Progenitor cell of endocrine pancreas (in vitro differentiated cells): ENCODE measurements at regions not wholly inside any gene's neighbourhood (a gene's known extent, or its start where the extent isn't known, plus 50 kb on each side); places are given as distances from the start of the nearest gene placed in this dataset.

Source experiments
- DNase-seq: peaks from one replicate; pipeline ENCODE4 v3.0.0; 2021; ENCODE audit warnings: low spot score; ENCODE audit not compliant: unreplicated experiment
- H3K27ac Mint-ChIP-seq: 2 replicates; pipeline ENCODE4 v1.8.0; 2021; ENCODE audit warnings: mild to moderate bottlenecking, moderate library complexity, mixed read lengths
- H3K27me3 Mint-ChIP-seq: 2 replicates; pipeline ENCODE4 v1.8.0; 2021; ENCODE audit warnings: mixed read lengths
- H3K36me3 Mint-ChIP-seq: 2 replicates; pipeline ENCODE4 v1.8.0; 2022; ENCODE audit warnings: mixed read lengths; ENCODE audit not compliant: insufficient read depth
- H3K4me1 Mint-ChIP-seq: 2 replicates; pipeline ENCODE4 v1.8.0; 2021; ENCODE audit warnings: low read depth, mixed read lengths
- H3K4me3 Mint-ChIP-seq: 2 replicates; pipeline ENCODE4 v1.8.0; 2021; ENCODE audit warnings: low read depth, mild to moderate bottlenecking, moderate library complexity, mixed read lengths
- H3K9me3 Mint-ChIP-seq: 2 replicates; pipeline ENCODE4 v1.8.0; 2021; ENCODE audit warnings: low read depth, mixed read lengths
- CTCF ChIP-seq: fragments of 200-600 bp; sonication (generic); IDR thresholded peaks from one replicate; pipeline ENCODE4 v1.5.0; 2021; ENCODE audit warnings: antibody characterized with exemption, mild to moderate bottlenecking; ENCODE audit not compliant: unreplicated experiment

GRCh38 chr2:217220228-217221013, 360.6 kb upstream of the TNP1 start:
- TF ChIP-seq CTCF = no peak
- Mint-ChIP-seq H3K4me3 (no peak overlapping the region), H3K4me1 (peaks cover 7% of the 10 kb centered on the region), H3K27ac (no peak overlapping the region), H3K27me3 (no peaks in the 10 kb centered on the region), H3K9me3 (no peaks in the 10 kb centered on the region), H3K36me3 (no peaks in the 10 kb centered on the region)
- DNase-seq = no peak

DNA sequence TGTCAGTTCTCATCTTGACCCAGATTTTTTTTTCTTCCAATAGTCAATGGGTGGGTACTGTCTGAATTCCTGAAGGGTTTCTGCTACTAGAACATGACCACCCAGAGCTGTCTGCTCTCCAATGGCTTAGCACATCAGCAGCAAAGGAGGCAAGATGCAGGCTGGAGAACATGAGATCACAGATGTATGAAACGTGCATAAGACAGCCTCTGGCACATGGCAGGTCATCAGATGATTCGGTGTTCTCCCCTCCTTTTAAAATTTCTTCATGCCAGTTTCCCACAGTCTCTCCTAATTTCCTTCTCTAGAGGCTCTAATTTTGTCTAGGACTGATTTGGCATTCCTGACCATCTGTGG, 359.3 kb upstream of the TNP1 start:
- Mint-ChIP-seq H3K27me3 (no peaks in the 10 kb centered on the region), H3K27ac (no peak overlapping the region), H3K4me3 (no peak overlapping the region), H3K36me3 (no peaks in the 10 kb centered on the region), H3K4me1 (peaks cover 7% of the 10 kb centered on the region), H3K9me3 (no peaks in the 10 kb centered on the region)
- DNase-seq = no peak
- TF ChIP-seq CTCF = no peak

GRCh38 chr2:217218269-217219163, 358.7 kb upstream of the TNP1 start:
- no peak for DNase-seq
- Mint-ChIP-seq H3K27me3 (no peaks in the 10 kb centered on the region), H3K4me1 (peaks cover 7% of the 10 kb centered on the region), H3K36me3 (no peaks in the 10 kb centered on the region), H3K9me3 (no peaks in the 10 kb centered on the region), H3K27ac (no peak overlapping the region), H3K4me3 (no peak overlapping the region)
- no peak for TF ChIP-seq CTCF

DNA sequence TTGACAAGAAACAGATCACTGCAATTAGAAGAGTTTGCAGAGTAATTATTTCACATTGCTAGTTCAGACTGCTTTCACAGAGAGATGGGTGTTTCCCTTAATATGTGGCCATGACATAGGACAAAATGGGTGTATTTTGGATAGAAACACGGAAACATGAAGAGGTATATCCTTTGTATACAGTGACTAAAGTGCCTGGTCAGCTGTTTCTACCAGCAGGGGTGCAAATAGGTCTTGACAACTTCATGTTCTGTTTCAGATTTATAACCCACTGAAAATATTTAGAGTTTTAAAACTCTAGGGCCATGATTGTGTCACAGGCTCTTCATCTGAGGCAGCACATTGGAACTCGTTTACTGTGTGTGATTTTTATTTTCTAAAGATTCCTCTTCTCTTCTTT, 357.1 kb upstream of the TNP1 start:
- H3K9me3 Mint-ChIP-seq = no peaks in the 10 kb centered on the region
- DNase-seq = no peak
- H3K4me1 Mint-ChIP-seq = peaks cover 7% of the 10 kb centered on the region
- H3K27me3 Mint-ChIP-seq = no peaks in the 10 kb centered on the region
- no peak for TF ChIP-seq CTCF
- H3K27ac Mint-ChIP-seq = no peak overlapping the region
- no peak overlapping the region for H3K4me3 Mint-ChIP-seq
- no peaks in the 10 kb centered on the region for H3K36me3 Mint-ChIP-seq

DNA sequence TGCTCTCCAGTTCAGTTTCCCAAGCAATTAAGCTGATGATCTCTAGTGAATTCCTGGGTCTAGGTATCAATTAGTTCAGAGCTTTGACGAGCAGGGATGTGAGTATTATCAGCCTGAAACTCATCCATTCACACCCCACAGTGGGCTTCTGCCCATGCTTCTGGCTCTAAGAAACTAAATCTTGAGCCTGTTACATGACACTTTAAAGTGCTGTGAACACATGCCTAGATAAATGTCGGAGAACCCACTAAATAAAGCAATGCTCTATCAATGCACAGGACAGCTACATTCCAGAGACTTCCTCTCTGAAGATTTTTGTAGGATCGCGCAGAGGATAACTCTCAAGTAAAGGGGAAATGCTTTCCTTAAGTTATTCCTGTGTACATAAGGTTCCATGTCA, 356.5 kb upstream of the TNP1 start:
- no peak overlapping the region for H3K27ac Mint-ChIP-seq
- peaks cover 7% of the 10 kb centered on the region for H3K4me1 Mint-ChIP-seq
- TF ChIP-seq CTCF = no peak

More for the DNA sequence above, 356.5 kb upstream of the TNP1 start:
- Mint-ChIP-seq H3K36me3 (no peaks in the 10 kb centered on the region), H3K4me3 (no peak overlapping the region), H3K27me3 (no peaks in the 10 kb centered on the region), H3K9me3 (no peaks in the 10 kb centered on the region)
- DNase-seq = no peak
